ENCODE measurements at regions not wholly inside any gene's neighbourhood (a gene's known extent, or its start where the extent isn't known, plus 50 kb on each side); places are given as distances from the start of the nearest gene placed in this dataset.

DNA sequence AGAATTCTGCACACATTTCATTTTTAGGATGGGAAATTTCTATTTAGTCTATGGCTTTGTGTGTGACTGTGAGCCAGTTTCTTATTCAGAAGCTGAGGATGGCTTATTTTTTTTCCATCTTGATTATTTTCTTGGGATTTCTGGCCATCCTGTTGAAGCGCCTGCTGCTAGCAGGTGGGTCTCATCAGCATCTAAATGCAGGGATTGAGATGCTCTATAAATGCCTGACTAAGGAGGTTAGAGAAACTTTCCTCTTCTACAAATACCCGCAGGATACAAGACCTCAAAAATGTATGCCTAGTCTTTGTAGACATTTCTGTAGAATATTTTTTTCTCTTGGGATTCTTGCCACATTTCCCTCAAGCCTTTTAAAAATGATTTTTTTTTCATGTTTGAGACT is 138.0 kb upstream of the CCN2 start:
- no peak for DNase-seq

DNA sequence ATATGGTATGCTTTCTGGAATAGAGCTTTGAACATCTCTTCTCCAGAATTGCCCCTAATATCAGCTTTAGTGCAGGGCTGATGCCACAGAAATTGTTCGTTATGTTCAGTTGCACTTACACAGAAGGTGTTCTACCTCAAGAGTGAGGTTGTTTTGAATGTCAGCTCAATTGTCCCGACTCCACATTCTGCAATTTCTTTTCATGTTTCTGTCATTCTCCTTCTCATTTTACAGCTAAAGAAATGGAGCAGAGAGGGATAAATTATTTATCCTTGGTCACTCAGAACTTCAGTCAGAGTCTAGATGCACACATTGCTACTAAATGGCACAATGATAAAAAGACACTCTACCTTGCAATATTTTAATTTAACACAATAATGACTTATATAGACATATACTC is 137.0 kb upstream of the CCN2 start:
- no peak for DNase-seq

DNA sequence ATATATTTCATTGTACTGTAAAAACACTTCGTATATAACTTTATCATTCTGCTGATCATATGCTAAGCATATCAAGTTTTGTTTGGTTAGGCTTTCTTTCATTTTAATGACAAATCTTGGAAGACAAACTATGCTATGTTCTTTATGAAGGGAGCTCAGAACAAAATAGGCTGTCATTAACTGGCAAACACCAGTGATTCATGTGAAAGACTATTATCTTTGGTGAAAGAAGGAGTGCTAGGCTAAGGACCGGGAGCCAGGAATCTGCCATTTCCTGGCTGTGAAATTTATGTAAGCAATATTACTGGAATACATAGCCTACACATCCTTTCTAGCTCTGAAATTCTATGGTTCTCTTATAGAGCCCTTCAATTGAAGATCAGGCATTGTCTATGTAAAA is 136.2 kb upstream of the CCN2 start:
- no peak for DNase-seq

- no peak for DNase-seq
Measured at GRCh38 chr6:132085731-132086130, 134.6 kb upstream of the CCN2 start.

- no peak for DNase-seq
Measured at GRCh38 chr6:132084811-132085509, 133.8 kb upstream of the CCN2 start.

DNA sequence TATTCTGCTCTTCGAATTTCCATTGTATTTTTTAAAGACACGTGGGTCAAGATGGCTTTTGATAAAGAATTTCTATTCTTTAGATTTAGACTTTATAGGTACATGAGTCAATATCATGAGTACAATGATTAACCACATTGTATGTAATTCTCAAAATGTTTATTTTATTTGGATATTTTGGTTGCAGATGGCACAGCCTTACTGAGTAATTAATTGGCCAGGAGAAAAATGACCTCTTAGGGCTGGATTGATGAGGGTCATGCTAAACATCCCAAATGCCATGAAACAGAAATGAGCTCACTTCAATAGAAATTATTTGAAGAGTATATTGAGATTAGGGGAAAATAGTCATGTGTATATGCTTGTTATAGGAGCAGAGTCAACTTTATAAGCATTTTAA is 131.2 kb upstream of the CCN2 start:
- no peak for DNase-seq

- DNase-seq, result no peak
Measured at GRCh38 chr6:132081338-132081737, 130.2 kb upstream of the CCN2 start.

DNA sequence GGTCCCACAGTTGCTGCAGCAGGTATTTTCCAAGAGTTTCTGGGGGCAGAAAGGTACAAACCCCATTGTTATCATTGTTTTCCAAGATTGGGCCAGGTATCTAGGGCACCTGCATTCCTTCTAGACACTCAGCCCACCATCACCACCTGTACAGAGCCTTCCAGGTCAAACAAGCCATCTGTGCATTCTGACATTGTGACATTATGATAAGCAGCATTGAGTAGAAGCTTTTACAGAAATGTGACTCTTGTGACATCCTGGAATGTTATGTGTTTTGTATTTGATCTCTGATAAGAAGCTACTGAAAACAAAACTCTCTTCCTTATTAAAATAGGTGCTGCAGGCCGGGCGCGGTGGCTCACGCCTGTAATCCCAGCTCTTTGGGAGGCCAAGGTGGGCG is 128.1 kb upstream of the CCN2 start:
- DNase-seq, result no peak

DNA sequence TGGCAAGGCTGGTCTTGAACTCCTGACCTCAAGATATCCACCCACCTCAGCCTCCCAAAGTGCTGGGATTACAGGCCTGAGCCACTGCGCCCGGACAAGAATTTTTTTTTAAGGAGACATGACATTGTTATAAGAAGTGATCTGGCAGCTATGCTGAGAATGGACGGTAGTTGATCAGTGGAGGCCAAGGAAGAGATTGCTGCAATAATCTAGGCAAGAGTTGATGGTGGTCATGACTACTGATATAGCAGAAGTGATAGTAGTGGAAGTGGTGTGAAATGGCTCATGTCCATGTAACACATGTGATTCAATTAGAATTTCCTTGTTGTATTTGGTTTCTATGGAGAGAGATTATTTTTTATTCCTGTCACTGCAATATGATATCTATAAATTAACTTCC is 125.3 kb upstream of the CCN2 start:
- DNase-seq, result no peak

- DNase-seq, result no peak
Measured at GRCh38 chr6:132072831-132073230, 121.7 kb upstream of the CCN2 start.

GRCh38 chr6:132072271-132072670 is 121.1 kb upstream of the CCN2 start:
- DNase-seq, result no peak

- DNase-seq, result no peak
Measured at GRCh38 chr6:132070356-132070755, 119.2 kb upstream of the CCN2 start.

DNA sequence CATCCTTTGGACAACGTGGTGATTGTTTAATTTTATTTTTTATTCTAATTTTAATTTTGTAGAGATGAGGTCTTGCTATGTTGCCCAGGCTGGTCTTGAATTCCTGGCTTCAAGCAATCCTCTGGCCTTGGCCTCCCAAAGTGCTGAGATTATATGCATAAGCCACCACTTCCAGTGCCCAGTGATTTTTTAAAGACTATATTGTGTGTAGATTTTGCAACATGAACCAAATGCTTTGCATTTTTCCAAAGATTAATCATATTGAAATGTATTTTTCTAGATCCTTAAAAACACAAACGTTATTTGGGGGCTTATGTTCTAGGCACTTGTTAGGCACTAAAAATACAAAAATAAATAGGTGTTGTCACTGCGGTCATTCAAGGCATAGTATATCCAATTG is 117.6 kb upstream of the CCN2 start:
- DNase-seq, result no peak

DNA sequence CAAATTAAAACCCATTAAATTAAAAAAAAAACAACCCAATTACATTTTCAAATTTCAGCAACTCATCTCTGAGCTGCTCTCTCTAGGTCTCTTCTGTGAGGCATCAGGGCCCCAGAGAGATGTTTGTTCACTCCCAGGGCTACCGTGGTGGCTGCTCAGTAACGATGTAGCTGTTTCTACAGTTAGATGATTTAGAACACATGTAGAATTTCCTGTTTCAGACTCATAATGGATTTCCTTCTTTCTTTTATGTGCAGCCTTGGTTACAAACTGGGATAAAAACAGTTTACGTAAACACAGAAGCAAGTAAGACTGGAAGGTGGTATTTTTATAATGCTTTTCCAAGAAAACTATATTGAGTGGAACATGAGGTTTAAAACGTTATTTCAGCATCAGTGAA is 116.1 kb upstream of the CCN2 start:
- no peak for DNase-seq

DNA sequence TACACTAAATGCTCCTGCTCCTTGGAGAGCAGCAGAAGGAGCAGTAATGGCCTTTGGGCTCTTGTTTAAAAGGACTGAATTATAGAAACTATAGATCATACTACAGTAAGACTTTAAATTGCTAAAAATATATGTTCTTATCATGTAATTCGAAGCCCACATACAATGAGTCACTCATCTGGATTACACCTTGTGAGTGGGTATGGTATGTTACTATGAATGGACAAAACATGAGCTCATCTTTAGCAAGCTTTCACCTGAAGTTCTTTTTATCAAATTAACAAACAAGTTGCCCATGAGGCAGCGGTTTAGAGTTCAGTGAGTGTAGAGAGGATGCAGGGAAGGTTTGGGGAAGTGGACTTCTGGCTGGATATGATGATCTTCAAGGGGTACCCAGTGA is 114.4 kb upstream of the CCN2 start:
- DNase-seq, result no peak

- no peak for DNase-seq
Measured at GRCh38 chr6:132063738-132064137, 112.6 kb upstream of the CCN2 start.

GRCh38 chr6:132063204-132063603 is 112.0 kb upstream of the CCN2 start:
- no peak for DNase-seq

GRCh38 chr6:132062626-132063025 is 111.5 kb upstream of the CCN2 start:
- no peak for DNase-seq

DNA sequence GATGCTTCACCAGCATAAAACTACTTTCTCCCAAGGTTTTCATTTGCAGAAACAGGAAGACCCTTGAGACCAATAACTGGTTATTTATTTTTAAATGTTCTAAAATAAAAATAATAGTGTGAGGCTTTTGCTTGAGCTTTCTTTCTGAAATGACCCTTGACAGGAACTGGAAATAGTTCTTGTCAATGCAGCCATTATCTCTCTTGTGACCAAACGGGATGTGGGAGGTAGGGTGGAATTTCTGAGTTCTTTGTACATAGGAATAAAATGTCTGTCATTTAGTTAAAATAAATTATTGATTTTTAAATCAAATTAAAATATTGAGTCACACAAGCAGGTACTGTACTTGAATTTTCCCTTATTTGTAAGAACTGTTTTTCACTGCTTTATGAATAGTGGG is 110.2 kb upstream of the CCN2 start:
- no peak for DNase-seq

- no peak for DNase-seq
Measured at GRCh38 chr6:132060591-132060990, 109.4 kb upstream of the CCN2 start.

GRCh38 chr6:132058975-132059374 is 107.8 kb upstream of the CCN2 start:
- DNase-seq, result no peak

- no peak for DNase-seq
Measured at GRCh38 chr6:132054525-132054924, 103.4 kb upstream of the CCN2 start.

- DNase-seq, result no peak
Measured at GRCh38 chr6:132053511-132053910, 102.3 kb upstream of the CCN2 start.

- no peak for DNase-seq
Measured at GRCh38 chr6:132052096-132052495, 100.9 kb upstream of the CCN2 start.

DNA sequence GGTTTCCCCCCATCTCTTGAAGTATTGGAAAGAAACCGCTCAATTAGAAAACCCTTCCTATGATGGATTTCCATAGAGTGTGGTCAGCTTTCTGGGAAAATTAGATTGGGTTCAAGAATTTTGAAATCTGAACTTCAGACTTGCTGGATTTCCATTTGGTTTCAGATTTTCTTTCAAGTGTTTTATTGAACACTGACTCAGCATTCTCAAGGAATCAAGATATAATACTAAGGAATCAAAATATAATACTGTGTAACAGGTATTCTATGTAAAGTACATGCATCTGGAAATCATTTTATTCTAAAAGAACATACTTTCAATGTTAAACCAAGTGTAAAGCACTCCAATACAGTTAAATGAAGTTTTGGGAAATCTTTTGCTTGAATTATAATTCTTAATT is 94.7 kb upstream of the CCN2 start:
- DNase-seq, result no peak

All from occipital lobe (tissue), 1 donor.